SK-N-SH (cell line): ENCODE measurements at regions not wholly inside any gene's neighbourhood (a gene's known extent, or its start where the extent isn't known, plus 50 kb on each side); places are given as distances from the start of the nearest gene placed in this dataset.

ENCODE experiments used
- CTCF ChIA-PET: fragments of 300-600, 350-600 bp; formaldehyde crosslinking; extraction: SDS; loops from one replicate; lab custom pipeline; 2021; lab: Yijun Ruan, JAX
- POLR2A ChIA-PET: fragments of 350-600 bp; sonication (Branson Sonifier 250); formaldehyde crosslinking; extraction: SDS; loops from one replicate; lab custom pipeline; 2020; ENCODE audit warnings: antibody characterized with exemption, inconsistent platforms; lab: Yijun Ruan, JAX
- DNase-seq: peaks from one replicate; pipeline ENCODE4 v3.0.0; 2012
- H2AFZ ChIP-seq: fragments of 200-600 bp; sonication (generic); 2 replicates; pipeline ENCODE4 v1.8.1; 2016; ENCODE audit warnings: antibody characterized with exemption, mild to moderate bottlenecking, low read depth
- H3F3A ChIP-seq: fragments of 200-600 bp; sonication (generic); replicated peaks from 2 replicates; pipeline ENCODE3; 2016; ENCODE audit warnings: antibody characterized with exemption, mild to moderate bottlenecking; ENCODE audit not compliant: insufficient read depth
- H3K27ac ChIP-seq, 2 experiments: fragments of 200-500 bp in 1 of 2; fragments of 200-600 bp in 1 of 2; sonication (Bioruptor generic) in 1 of 2; sonication (generic), shearing (Covaris generic) in 1 of 2; 2 replicates each; pipeline versions ENCODE4 v1.5.1 to v1.6.1; 2014 to 2016; ENCODE audit warnings: low read depth in 2 of 2, inconsistent platforms in 1 of 2, low read length in 1 of 2, mild to moderate bottlenecking in 1 of 2, mixed read lengths in 1 of 2
- H3K27me3 ChIP-seq: fragments of 200-600 bp; sonication (generic), shearing (Covaris generic); 2 replicates; pipeline ENCODE4 v1.6.1; 2016; ENCODE audit warnings: mixed run types; ENCODE audit not compliant: insufficient read depth
- H3K36me3 ChIP-seq, 2 experiments: fragments of 200-500 bp in 1 of 2; fragments of 200-600 bp in 1 of 2; sonication (Bioruptor generic) in 1 of 2; sonication (generic) in 1 of 2; replicated peaks in 1 of 2; 2 replicates each; pipeline versions ENCODE3 to v1.5.1; 2014 to 2016; ENCODE audit warnings: low read length in 1 of 2, mild to moderate bottlenecking in 1 of 2; ENCODE audit not compliant: insufficient read depth in 2 of 2, control insufficient read depth in 1 of 2
- H3K4me1 ChIP-seq, 2 experiments: fragments of 200-500 bp in 1 of 2; fragments of 200-600 bp in 1 of 2; sonication (Bioruptor generic) in 1 of 2; sonication (generic), shearing (Covaris generic) in 1 of 2; 2 replicates each; pipeline versions ENCODE4 v1.5.1 to v1.6.1; 2014 to 2016; ENCODE audit warnings: low read depth in 1 of 2, low read length in 1 of 2, mixed run types in 1 of 2; ENCODE audit not compliant: insufficient read depth in 2 of 2, control insufficient read depth in 1 of 2
- H3K4me2 ChIP-seq: fragments of 200-600 bp; sonication (generic), shearing (Covaris generic); 2 replicates; pipeline ENCODE4 v1.6.1; 2017; ENCODE audit warnings: mixed run types
- H3K4me3 ChIP-seq, 2 experiments: fragments of 200-500 bp in 1 of 2; fragments of 200-600 bp in 1 of 2; sonication (Bioruptor generic) in 1 of 2; sonication (generic), shearing (Covaris generic) in 1 of 2; 2 replicates each; pipeline versions ENCODE4 v1.5.1 to v1.8.1; 2014 to 2016; ENCODE audit warnings: low read depth in 2 of 2, inconsistent platforms in 1 of 2, low read length in 1 of 2, mild to moderate bottlenecking in 1 of 2, mixed read lengths in 1 of 2, moderate library complexity in 1 of 2
- H3K79me2 ChIP-seq: fragments of 200-600 bp; sonication (generic); 2 replicates; pipeline ENCODE4 v1.8.1; 2017; ENCODE audit warnings: mild to moderate bottlenecking; ENCODE audit not compliant: insufficient read depth
- H3K9ac ChIP-seq: fragments of 200-600 bp; sonication (generic); 2 replicates; pipeline ENCODE4 v1.6.1; 2017; ENCODE audit warnings: mixed run types
- H3K9me2 ChIP-seq: fragments of 200-600 bp; sonication (generic); 2 replicates; pipeline ENCODE4 v1.6.1; 2017; ENCODE audit warnings: mixed run types
- H3K9me3 ChIP-seq: fragments of 200-600 bp; sonication (generic); 2 replicates; pipeline ENCODE4 v1.6.1; 2017; ENCODE audit warnings: mixed run types, mild to moderate bottlenecking, moderate library complexity
- H4K20me1 ChIP-seq: fragments of 200-600 bp; sonication (generic); 2 replicates; pipeline ENCODE4 v1.6.1; 2017; ENCODE audit warnings: mild to moderate bottlenecking, mixed run types; ENCODE audit not compliant: insufficient read depth
- CHD2 ChIP-seq: fragments of 150-350 bp; IDR thresholded peaks from 2 replicates; pipeline ENCODE4 v1.6.1; 2018; ENCODE audit warnings: low read length; ENCODE audit not compliant: partially characterized antibody
- ELF1 ChIP-seq: IDR thresholded peaks from 2 replicates; pipeline ENCODE4 v1.4.0; 2012
- FOSL2 ChIP-seq: IDR thresholded peaks from 2 replicates; pipeline ENCODE4 v1.4.0; 2012; ENCODE audit warnings: low read depth, mild to moderate bottlenecking, moderate library complexity, borderline replicate concordance
- GABPA ChIP-seq: IDR thresholded peaks from 2 replicates; pipeline ENCODE4 v1.4.0; 2012; ENCODE audit warnings: low read depth, mild to moderate bottlenecking
- MAX ChIP-seq: IDR thresholded peaks from 2 replicates; pipeline ENCODE4 v1.4.0; 2012; ENCODE audit warnings: low read depth
- MEF2A ChIP-seq: IDR thresholded peaks from 2 replicates; pipeline ENCODE4 v1.4.0; 2012; ENCODE audit warnings: low read depth, borderline replicate concordance
- NRF1 ChIP-seq: IDR thresholded peaks from 2 replicates; pipeline ENCODE4 v1.6.1; 2012; ENCODE audit warnings: low read depth, mild to moderate bottlenecking, low read length
- RCOR1 ChIP-seq: fragments of 150-350 bp; IDR thresholded peaks from 2 replicates; pipeline ENCODE4 v1.6.1; 2017; ENCODE audit warnings: antibody characterized with exemption, low read length
- SIN3A ChIP-seq: IDR thresholded peaks from 2 replicates; pipeline ENCODE4 v1.6.1; 2012; ENCODE audit warnings: low read depth, mild to moderate bottlenecking, low read length, moderate library complexity, borderline replicate concordance
- SMC3 ChIP-seq: IDR thresholded peaks from 2 replicates; pipeline ENCODE4 v1.6.1; 2012; ENCODE audit warnings: low read depth, low read length, improper control_type of control experiment
- TEAD4 ChIP-seq: IDR thresholded peaks from 2 replicates; pipeline ENCODE4 v1.4.0; 2012; ENCODE audit warnings: mild to moderate bottlenecking, borderline replicate concordance; ENCODE audit not compliant: insufficient read depth
- USF1 ChIP-seq: IDR thresholded peaks from 2 replicates; pipeline ENCODE4 v1.4.0; 2012; ENCODE audit warnings: low read depth, borderline replicate concordance
- ZBTB33 ChIP-seq: IDR thresholded peaks from 2 replicates; pipeline ENCODE4 v1.4.0; 2012; ENCODE audit warnings: low read depth, borderline replicate concordance
- WGBS: methylation state at CpG from one replicate; pipeline ENCODE4 v1.1.6; 2017; ENCODE audit warnings: low lambda C conversion rate; 5-methylcytosine and 5-hydroxymethylcytosine counted together

- POLR2A ChIA-PET, result no interaction called here
- no peak overlapping the region for H3K4me2 ChIP-seq
- TF ChIP-seq SIN3A, result no peak
- no peak for TF ChIP-seq FOSL2
- no peak for TF ChIP-seq SMC3
- no peaks in the 10 kb centered on the region for H3F3A ChIP-seq
- H3K9me3 ChIP-seq, result no peaks in the 10 kb centered on the region
- no peaks in the 10 kb centered on the region for H3K9me2 ChIP-seq
- H4K20me1 ChIP-seq, result no peaks in the 10 kb centered on the region
- no peaks in the 10 kb centered on the region for H3K27me3 ChIP-seq
- no peaks in the 10 kb centered on the region for H3K4me1 ChIP-seq
- H3K9ac ChIP-seq, result no peak overlapping the region
- no peak overlapping the region for H2AFZ ChIP-seq
- no peak overlapping the region for H3K27ac ChIP-seq
- DNase-seq, result no peak
- no peaks in the 10 kb centered on the region for H3K36me3 ChIP-seq
- CTCF ChIA-PET, result no interaction called here
- H3K4me3 ChIP-seq, result no peak overlapping the region
- no peaks in the 10 kb centered on the region for H3K79me2 ChIP-seq
- WGBS, result 70% methylated on average over 8 of the region's 8 CpGs
Measured at GRCh38 chr13:105019073-105019472, 1516.4 kb downstream of the EFNB2 start.

GRCh38 chr13:105016266-105016665, 1519.2 kb downstream of the EFNB2 start:
- 38% methylated on average over 4 of the region's 4 CpGs for WGBS
- Histone ChIP-seq H4K20me1 (no peaks in the 10 kb centered on the region), H3K36me3 (no peaks in the 10 kb centered on the region), H3K79me2 (no peaks in the 10 kb centered on the region), H3K27me3 (no peaks in the 10 kb centered on the region), H2AFZ (no peak overlapping the region), H3K9me3 (no peaks in the 10 kb centered on the region), H3K9ac (no peak overlapping the region), H3K4me2 (no peak overlapping the region), H3K27ac (no peak overlapping the region), H3K4me1 (no peaks in the 10 kb centered on the region), H3F3A (no peaks in the 10 kb centered on the region), H3K4me3 (no peak overlapping the region), H3K9me2 (no peaks in the 10 kb centered on the region)
- DNase-seq, result no peak
- ChIA-PET CTCF (no interaction called here), POLR2A (no interaction called here)
- no peak for TF ChIP-seq TEAD4
- TF ChIP-seq ELF1, result no peak
- TF ChIP-seq USF1, result no peak
- no peak for TF ChIP-seq MAX
- no peak for TF ChIP-seq ZBTB33
- no peak for TF ChIP-seq CHD2
- no peak for TF ChIP-seq MEF2A
- TF ChIP-seq NRF1, result no peak
- TF ChIP-seq RCOR1, result no peak
- TF ChIP-seq GABPA, result no peak
